Erythroblast (primary cell): ENCODE measurements at regions not wholly inside any gene's neighbourhood (a gene's known extent, or its start where the extent isn't known, plus 50 kb on each side); places are given as distances from the start of the nearest gene placed in this dataset.

Experiments
- GATA1 ChIP-seq: IDR thresholded peaks from 2 replicates; pipeline ENCODE4 v1.6.1; 2011; ENCODE audit warnings: low read depth, mild to moderate bottlenecking, control low read depth, low read length, moderate library complexity
- POLR2A ChIP-seq: IDR thresholded peaks from 2 replicates; pipeline ENCODE4 v1.6.1; 2011; ENCODE audit warnings: mild to moderate bottlenecking, low read length

- no peak for TF ChIP-seq POLR2A
- TF ChIP-seq GATA1: no peak
Observed at GRCh38 chr10:61350794-61351193, 102.4 kb downstream of the TMEM26 start.
